GM19023 (cell line): ENCODE measurements at regions not wholly inside any gene's neighbourhood (a gene's known extent, or its start where the extent isn't known, plus 50 kb on each side); places are given as distances from the start of the nearest gene placed in this dataset.

Experiments
- ATAC-seq: cut with Tn5 transposase; IDR thresholded peaks from one replicate; pipeline ENCODE4 v1.9.1; 2021; ENCODE audit warnings: mild to moderate bottlenecking, moderate library complexity; ENCODE audit not compliant: unreplicated experiment

GRCh38 chr12:84741692-84742091 lies 170.9 kb downstream of the SLC6A15 start:
- no peak for ATAC-seq

GRCh38 chr12:84741031-84741430 lies 171.6 kb downstream of the SLC6A15 start:
- ATAC-seq, result no peak

- ATAC-seq, result no peak
Observed at GRCh38 chr12:84740602-84741001, 172.0 kb downstream of the SLC6A15 start.

- ATAC-seq, result no peak
Observed at GRCh38 chr12:84738481-84738972, 174.1 kb downstream of the SLC6A15 start.

DNA sequence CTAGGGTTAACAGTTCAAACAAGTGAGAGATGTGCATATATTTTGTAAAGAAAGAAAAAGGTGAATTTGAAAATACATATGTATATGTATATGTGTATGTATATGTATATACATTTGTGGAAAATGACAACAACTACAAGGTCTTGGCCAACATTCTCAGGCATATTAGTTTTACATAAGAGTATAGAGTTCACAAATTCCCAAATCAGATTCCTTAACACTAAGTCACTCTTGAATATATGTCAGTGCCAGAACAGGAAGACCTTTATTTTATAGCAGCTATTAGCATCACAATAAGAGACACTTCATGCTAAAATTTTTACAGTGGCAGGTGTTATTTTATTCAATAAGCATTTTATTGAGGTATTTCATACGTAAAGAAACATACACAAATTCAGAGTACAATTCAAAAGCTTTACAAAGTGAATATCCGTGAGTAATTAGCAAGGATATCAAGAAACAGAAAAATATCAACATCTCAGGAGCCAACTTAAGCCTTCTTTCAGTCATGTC lies 179.7 kb downstream of the SLC6A15 start:
- ATAC-seq, result no peak

DNA sequence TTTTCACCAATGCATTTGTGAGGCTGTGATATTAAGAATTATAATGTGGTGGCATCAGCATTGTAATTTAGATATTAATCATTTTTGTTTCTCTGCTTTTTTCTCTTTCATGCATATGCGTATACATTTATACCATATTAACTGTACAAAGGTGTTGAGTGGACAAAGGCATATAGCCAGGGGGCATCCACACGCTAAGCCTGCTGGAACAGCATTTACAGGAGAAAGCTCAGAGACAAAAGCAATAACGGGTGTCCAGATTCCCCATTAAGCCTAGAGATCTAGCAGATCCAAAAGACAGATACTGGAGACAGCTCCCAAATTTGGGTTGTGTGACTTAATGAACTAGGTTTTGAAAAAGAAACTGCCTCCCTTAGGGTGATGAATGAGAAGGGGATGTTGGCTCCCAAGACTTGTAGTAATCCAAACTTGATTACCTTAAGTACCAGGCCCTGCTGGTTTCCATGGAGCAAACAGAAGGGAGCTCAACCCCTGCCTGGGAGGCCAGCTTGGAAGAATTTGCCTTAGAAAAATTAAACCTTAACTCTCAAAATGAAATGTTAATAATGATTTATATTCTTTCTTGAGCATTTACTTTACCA lies 181.9 kb downstream of the SLC6A15 start:
- no peak for ATAC-seq

- ATAC-seq, result no peak
Observed at GRCh38 chr12:84727961-84728360, 184.6 kb downstream of the SLC6A15 start.

DNA sequence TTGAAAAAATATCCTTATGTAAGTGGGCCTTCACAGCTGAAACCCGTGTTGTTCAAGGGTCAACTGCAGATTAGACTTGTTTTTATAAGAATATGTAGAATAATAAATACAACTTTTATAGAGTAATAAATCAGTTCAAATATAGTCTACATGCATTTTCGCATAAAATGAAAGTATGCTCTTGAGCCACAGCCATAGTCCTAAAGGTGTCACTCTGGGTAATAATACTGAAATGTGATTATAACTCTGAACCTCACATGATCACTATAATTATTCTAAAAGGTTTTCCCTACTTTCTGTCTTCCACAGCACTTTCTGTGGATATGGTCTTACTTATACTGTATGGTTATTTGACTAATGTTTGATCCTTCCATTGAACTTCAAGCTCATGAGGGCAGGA lies 185.8 kb downstream of the SLC6A15 start:
- ATAC-seq, result no peak

GRCh38 chr12:84723988-84724387 lies 188.6 kb downstream of the SLC6A15 start:
- ATAC-seq, result no peak

DNA sequence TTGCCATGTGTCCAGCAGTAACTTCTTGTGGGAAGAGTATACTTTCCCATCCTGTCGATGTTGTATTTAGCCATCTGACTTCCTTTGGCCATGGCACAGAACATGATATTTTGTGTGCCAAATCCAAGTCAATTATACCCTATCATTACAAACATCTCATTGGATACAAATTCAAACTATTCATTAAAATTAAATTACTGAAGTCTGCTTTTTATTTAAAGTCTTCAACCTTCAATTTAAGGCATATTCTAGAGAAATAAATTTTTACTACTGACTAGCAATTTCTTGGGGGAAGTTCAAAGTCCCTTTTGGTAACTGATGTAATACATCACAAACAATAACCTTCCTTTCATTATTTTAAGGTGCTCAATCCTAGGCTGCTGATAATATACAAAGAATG lies 192.6 kb downstream of the SLC6A15 start:
- ATAC-seq, result no peak

DNA sequence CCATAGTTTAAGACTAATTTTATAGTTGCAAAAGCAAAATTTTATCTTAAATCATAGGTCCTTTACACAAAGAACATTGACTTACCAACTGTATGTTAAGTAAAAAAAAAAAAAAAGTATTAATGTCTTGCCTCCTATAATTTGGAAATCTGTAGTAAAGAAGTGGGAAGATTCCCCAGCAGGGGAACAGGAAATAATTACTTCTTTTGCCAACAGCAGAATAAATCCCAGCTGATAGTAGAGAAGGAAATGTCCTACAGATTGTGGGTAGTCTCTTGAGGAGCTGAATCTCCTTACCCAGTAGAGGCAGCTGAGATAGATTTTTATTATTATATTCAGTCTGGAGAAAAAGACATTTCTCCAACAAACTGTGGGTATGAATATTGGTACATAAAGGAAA lies 193.7 kb downstream of the SLC6A15 start:
- no peak for ATAC-seq

GRCh38 chr12:84712747-84713146 lies 199.9 kb downstream of the SLC6A15 start:
- ATAC-seq, result no peak

DNA sequence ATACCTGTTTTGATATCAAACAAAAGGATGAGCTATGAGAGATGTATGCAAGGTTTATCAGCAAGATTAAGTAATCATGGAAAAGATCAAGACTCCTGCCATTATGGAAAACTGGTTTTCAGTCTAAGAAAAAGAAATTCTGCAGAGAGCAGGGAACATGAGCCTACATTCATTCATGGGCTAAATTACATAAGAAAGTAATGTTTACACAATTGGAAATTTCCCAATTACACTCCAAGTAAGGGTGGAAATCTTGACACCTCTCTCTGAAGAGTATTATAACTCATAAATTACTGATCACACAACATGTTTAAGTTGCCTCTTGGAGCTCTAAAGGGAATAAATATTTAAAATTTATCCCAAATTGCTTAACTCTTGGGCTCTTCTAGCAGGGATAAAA lies 206.2 kb downstream of the SLC6A15 start:
- ATAC-seq, result no peak

DNA sequence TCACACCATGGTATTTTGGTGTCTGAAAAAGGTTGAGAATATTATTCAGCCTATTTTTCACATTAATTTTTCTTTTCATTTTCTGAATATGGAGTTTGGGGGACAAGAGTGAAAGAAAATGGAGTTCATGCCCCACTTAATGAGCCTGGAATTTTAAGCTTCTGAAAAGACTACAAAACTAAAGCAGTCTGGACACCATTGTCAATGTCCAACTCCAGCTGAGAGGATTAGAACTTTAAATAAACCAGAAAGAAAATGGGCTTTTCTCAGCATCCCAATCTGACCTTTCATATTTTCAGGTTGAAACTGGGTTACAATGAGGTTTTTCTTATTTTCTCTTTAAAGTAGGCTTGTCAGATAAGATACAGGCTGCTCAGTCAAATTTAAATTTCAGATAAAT lies 207.7 kb downstream of the SLC6A15 start:
- ATAC-seq, result no peak

DNA sequence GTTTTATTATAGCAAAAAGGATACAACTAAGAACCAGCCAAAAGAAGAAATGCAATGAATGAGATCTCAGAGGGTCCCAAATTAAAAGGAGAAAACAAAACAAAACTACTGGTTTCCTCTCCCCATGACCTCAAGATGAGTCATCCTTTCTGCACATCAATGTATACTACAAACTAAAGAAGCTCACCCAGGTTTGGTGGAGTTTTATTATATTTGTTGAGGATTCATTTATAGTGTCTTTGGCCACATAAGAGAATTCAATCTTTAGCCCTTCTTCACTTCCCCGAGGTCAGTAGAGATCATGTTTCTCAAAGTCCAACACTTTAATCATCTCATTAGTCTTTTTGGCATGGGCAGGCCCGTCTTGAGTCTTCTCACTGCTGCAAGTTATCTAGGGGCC lies 210.6 kb downstream of the SLC6A15 start:
- no peak for ATAC-seq

- ATAC-seq, result no peak
Observed at GRCh38 chr12:84701041-84701440, 211.6 kb downstream of the SLC6A15 start.

- ATAC-seq, result no peak
Observed at GRCh38 chr12:84698576-84699333, 213.8 kb downstream of the SLC6A15 start.

GRCh38 chr12:84696908-84697540 lies 215.6 kb downstream of the SLC6A15 start:
- no peak for ATAC-seq

DNA sequence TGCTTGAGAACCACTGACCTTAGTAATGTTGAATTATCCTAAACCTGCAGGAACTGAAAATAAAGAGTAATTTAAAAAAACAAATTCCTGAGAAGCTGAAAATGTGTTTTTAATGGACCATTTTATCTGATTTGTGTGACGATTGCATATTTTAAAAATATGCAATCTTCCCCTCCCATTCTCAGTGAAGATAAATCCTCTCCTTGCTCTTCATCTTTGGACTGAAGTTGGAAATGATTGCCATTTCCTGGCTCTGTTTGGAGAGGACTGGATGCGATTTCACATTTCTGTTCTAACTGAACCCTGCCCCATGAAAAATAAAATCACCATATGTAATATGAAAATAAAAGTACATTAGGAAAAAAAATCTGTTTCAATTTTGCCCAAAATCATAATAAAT lies 216.3 kb downstream of the SLC6A15 start:
- no peak for ATAC-seq

DNA sequence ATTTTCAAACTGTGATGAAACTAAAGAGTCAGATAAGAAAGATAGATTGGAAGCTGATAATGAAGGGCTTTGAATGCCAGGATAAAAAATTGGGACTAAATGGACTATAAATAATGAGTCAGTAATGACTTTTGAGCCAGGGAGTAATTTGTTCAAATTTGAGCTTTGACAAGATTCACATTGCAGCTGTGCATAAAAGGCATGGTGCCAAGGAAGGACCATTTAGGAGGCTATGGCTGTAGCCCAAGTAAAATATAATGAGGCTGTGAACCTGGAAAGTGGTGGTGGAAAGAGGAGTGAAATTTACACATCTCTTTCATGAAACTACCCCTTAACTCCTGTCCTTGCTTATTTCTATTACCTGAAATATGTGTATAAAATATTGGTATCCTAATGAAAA lies 218.5 kb downstream of the SLC6A15 start:
- ATAC-seq, result no peak

GRCh38 chr12:84692071-84692470 lies 220.5 kb downstream of the SLC6A15 start:
- ATAC-seq, result no peak

DNA sequence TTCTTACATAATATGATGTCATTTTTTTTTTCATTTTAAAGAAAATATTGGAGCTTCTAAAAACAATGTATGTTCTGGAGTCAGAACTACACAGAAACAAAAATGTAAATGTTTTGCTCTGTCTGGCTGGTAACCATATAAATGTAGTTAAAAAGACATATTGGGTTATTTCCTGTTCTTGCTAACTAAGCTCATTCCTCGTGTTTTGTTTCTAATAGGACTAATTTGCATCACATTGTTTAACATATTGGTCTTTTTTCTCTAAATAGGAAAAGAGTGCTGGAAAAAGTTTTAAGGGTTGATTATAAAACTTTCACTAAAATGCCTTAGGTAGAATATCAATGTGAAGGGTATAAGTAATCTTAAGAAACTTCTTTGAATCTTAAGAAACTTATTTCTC lies 221.3 kb downstream of the SLC6A15 start:
- ATAC-seq, result no peak
